Activated CD8-positive, alpha-beta memory T cell treated with anti-CD3 and anti-CD28 coated beads for 24 hours (primary cell): ENCODE measurements at regions not wholly inside any gene's neighbourhood (a gene's known extent, or its start where the extent isn't known, plus 50 kb on each side); places are given as distances from the start of the nearest gene placed in this dataset.

ENCODE experiments used
- DNase-seq: peaks from one replicate; pipeline ENCODE4 v3.0.0-alpha.2; 2020

GRCh38 chr18:75130591-75131328 lies 78.2 kb downstream of the PTGR3 start:
- DNase-seq, result no peak

GRCh38 chr18:75129717-75130477 lies 79.0 kb downstream of the PTGR3 start:
- no peak for DNase-seq

GRCh38 chr18:75128911-75129716 lies 79.8 kb downstream of the PTGR3 start:
- DNase-seq, result no peak

GRCh38 chr18:75128051-75128605 lies 80.8 kb downstream of the PTGR3 start:
- no peak for DNase-seq

- DNase-seq, result no peak
Observed at GRCh38 chr18:75127143-75128021, 81.6 kb downstream of the PTGR3 start.

GRCh38 chr18:75125382-75126331 lies 83.3 kb downstream of the PTGR3 start:
- no peak for DNase-seq

GRCh38 chr18:75124991-75125381 lies 84.0 kb downstream of the PTGR3 start:
- DNase-seq, result no peak

GRCh38 chr18:75124551-75124950 lies 84.4 kb downstream of the PTGR3 start:
- no peak for DNase-seq

- no peak for DNase-seq
Observed at GRCh38 chr18:75123113-75123512, 85.8 kb downstream of the PTGR3 start.

GRCh38 chr18:75122334-75122958 lies 86.5 kb downstream of the PTGR3 start:
- DNase-seq, result peak; percentile 24

- peak; percentile 33 for DNase-seq
Observed at GRCh38 chr18:75121266-75121665, 87.7 kb downstream of the PTGR3 start.

- DNase-seq, result no peak
Observed at GRCh38 chr18:75120521-75120920, 88.4 kb downstream of the PTGR3 start.

- DNase-seq, result peak; percentile 24
Observed at GRCh38 chr18:75116809-75117208, 92.1 kb downstream of the PTGR3 start.

- DNase-seq, result no peak
Observed at GRCh38 chr18:75116165-75116564, 92.8 kb downstream of the PTGR3 start.

- peak; percentile 46 for DNase-seq
Observed at GRCh38 chr18:75115514-75115913, 93.4 kb downstream of the PTGR3 start.
